Heart right ventricle (tissue), 16 donors: ENCODE measurements at regions not wholly inside any gene's neighbourhood (a gene's known extent, or its start where the extent isn't known, plus 50 kb on each side); places are given as distances from the start of the nearest gene placed in this dataset.

Experiments used
- ATAC-seq, 8 donors: fragments of 200-7000 bp; cut with Tn5 transposase; one replicate each; pipeline ENCODE4 v1.9.1; 2020; ENCODE audit warnings: mild to moderate bottlenecking in 8 of 8, moderate library complexity in 8 of 8, moderate number of reproducible peaks in 1 of 8
- DNase-seq, 2 donors: peaks; one replicate each; pipeline ENCODE4 v3.0.0-alpha.2; 2020
- H3K27ac ChIP-seq, 10 donors: fragments of 200-600 bp; sonication (generic) in 2 of 10; one replicate each; pipeline versions ENCODE4 v1.5.0 to v1.8.0; 2020 to 2022; ENCODE audit warnings: mild to moderate bottlenecking in 3 of 10
- H3K27me3 ChIP-seq, 7 donors: fragments of 200-600 bp; one replicate each; pipeline ENCODE4 v1.8.0; 2021 to 2022; ENCODE audit warnings: mild to moderate bottlenecking in 2 of 7
- H3K36me3 ChIP-seq, 9 donors: fragments of 200-600 bp; sonication (generic) in 1 of 9; one replicate each; pipeline versions ENCODE4 v1.5.0 to v1.8.0; 2020 to 2022; ENCODE audit warnings: mild to moderate bottlenecking in 2 of 9
- H3K4me1 ChIP-seq, 9 donors: fragments of 200-600 bp; sonication (generic) in 1 of 9; one replicate each; pipeline versions ENCODE4 v1.5.0 to v1.8.0; 2020 to 2022; ENCODE audit warnings: mild to moderate bottlenecking in 4 of 9
- H3K4me3 ChIP-seq, 10 donors: fragments of 200-600 bp; sonication (generic) in 2 of 10; one replicate each; pipeline versions ENCODE4 v1.5.0 to v1.8.0; 2020 to 2022; ENCODE audit warnings: mild to moderate bottlenecking in 7 of 10, moderate library complexity in 2 of 10
- H3K9me3 ChIP-seq, 11 donors: fragments of 200-600 bp in 10 of 11; sonication (generic) in 2 of 11; one replicate each; pipeline versions ENCODE4 v1.5.0 to v1.8.0; 2013 to 2022; ENCODE audit warnings: mild to moderate bottlenecking in 2 of 11, control low read depth in 1 of 11, moderate library complexity in 1 of 11
- CTCF ChIP-seq, 9 donors: fragments of 200-600 bp; sonication (generic) in 2 of 9; IDR thresholded peaks; one replicate each; pipeline versions ENCODE4 v1.5.0 to v1.8.0; 2021 to 2022; ENCODE audit warnings: antibody characterized with exemption in 9 of 9, mild to moderate bottlenecking in 5 of 9, moderate library complexity in 1 of 9
- WGBS, 2 donors: extraction: QIAGEN DNeasy Blood & Tissue Kit; methylation state at CpG; one replicate each; pipeline ENCODE4 v1.1.7; 2013; ENCODE audit warnings: inconsistent platforms in 1 of 2; 5-methylcytosine and 5-hydroxymethylcytosine counted together
- intact Hi-C, 10 donors: fragments of 100-400 bp; cut with DNase I; formaldehyde crosslinking; loops; one replicate each; pipeline versions ENCODE4 v1.11.1 to v1.14.2; 2022
- donor health status: Arrhythmogenic right ventricular cardiomyopathy.
- donor health status: ischemic (EF 13 %, LVEDD 7.1; RV severe dilation, severe dysfunction).
- donor health status: healthy with polysubstance abuse.
- donor health status: DM: no; HTN: yes; CAD: no.
- donor health status: DM: no; HTN: no; CAD: no.
- donor health status: ischemic (EF 25% LVEDD 6.9; RV normal size, moderate dysfunction).
- donor health status: ischemic (EF 25% LVEDD 5.7; RV mildly dilated, moderate dysfunction).
- donor health status: healthy.
- donor health status: DM: yes; HTN: yes; CAD: no.
- donor health status: Ischemic cardiomyopathy.
- donor health status: ischemic (EF 35%, LVEDD 5.7; RV mildly dilated, moderate dysfunction).
- donor health status: nonischemic (EF 11% LVEDD 7.7; RV severe dilation, severe dysfunction).
- donor health status: DM: yes; HTN: yes; CAD: no.
- donor health status: PGD.
- donor health status: ischemic (EF 29% LVEDD 5.4; RV normal size, mild dysfunction).
- donor health status: nonischemic (EF 23%, LVEDD 6.1; RV moderate dilation, normal function).

- H3K27me3 ChIP-seq: peaks cover 0 to 10% (median 0%) of the 10 kb centered on the region in 7 donors
- TF ChIP-seq CTCF (IDR thresholded peaks at IDR 0.05): no peak
- H3K36me3 ChIP-seq: no peaks in the 10 kb centered on the region
- DNase-seq: no peak
- H3K9me3 ChIP-seq: peaks cover 0 to 14% (median 0%) of the 10 kb centered on the region in 11 donors
- no peaks in the 10 kb centered on the region for H3K4me1 ChIP-seq
- ATAC-seq: no peak
- 93 to 97% methylated on average over 2 of the region's 2 CpGs for WGBS, 2 donors
- no peak overlapping the region for H3K4me3 ChIP-seq
- intact Hi-C loops: no loop called here
- H3K27ac ChIP-seq: no peak overlapping the region
Measured at GRCh38 chr20:43787937-43788336, 61.1 kb upstream of the GTSF1L start.

GRCh38 chr20:43786885-43787284 lies 60.1 kb upstream of the GTSF1L start:
- no peak overlapping the region for H3K27ac ChIP-seq
- H3K27me3 ChIP-seq: peaks cover 0 to 9% (median 0%) of the 10 kb centered on the region in 7 donors
- H3K36me3 ChIP-seq: no peaks in the 10 kb centered on the region
- intact Hi-C loops: no loop called here
- H3K9me3 ChIP-seq: peaks cover 0 to 9% (median 0%) of the 10 kb centered on the region in 11 donors
- no peaks in the 10 kb centered on the region for H3K4me1 ChIP-seq
- no peak for TF ChIP-seq CTCF (IDR thresholded peaks at IDR 0.05)
- no peak for ATAC-seq
- no peak overlapping the region for H3K4me3 ChIP-seq
- DNase-seq: no peak
- WGBS, 2 donors: 71 to 77% methylated on average over 5 of the region's 5 CpGs

GRCh38 chr20:43781215-43781614 lies 54.4 kb upstream of the GTSF1L start:
- Histone ChIP-seq H3K36me3 (no peaks in the 10 kb centered on the region), H3K27ac (no peak overlapping the region), H3K9me3 (peaks cover 0 to 32% (median 13%) of the 10 kb centered on the region in 11 donors), H3K27me3 (no peaks in the 10 kb centered on the region), H3K4me1 (no peaks in the 10 kb centered on the region), H3K4me3 (no peak overlapping the region)
- WGBS, 2 donors: 76 to 81% methylated on average over 3 of the region's 3 CpGs
- ATAC-seq: no peak
- DNase-seq: no peak
- intact Hi-C loops: no loop called here
- no peak for TF ChIP-seq CTCF (IDR thresholded peaks at IDR 0.05)

GRCh38 chr20:43778375-43778774 lies 51.6 kb upstream of the GTSF1L start:
- no peak for TF ChIP-seq CTCF (IDR thresholded peaks at IDR 0.05)
- DNase-seq (no peak), ATAC-seq (no peak)
- Histone ChIP-seq H3K27me3 (peaks cover 0 to 8% (median 4%) of the 10 kb centered on the region in 7 donors), H3K9me3 (peaks cover 0 to 32% (median 13%) of the 10 kb centered on the region in 11 donors), H3K4me1 (no peaks in the 10 kb centered on the region), H3K36me3 (no peaks in the 10 kb centered on the region), H3K27ac (no peak overlapping the region), H3K4me3 (no peak overlapping the region)
- 76 to 87% methylated on average over 2 of the region's 2 CpGs for whole genome bisulfite sequencing, 2 donors
- intact Hi-C loops: no loop called here
